NT2/D1 (cell line): ENCODE measurements at regions not wholly inside any gene's neighbourhood (a gene's known extent, or its start where the extent isn't known, plus 50 kb on each side); places are given as distances from the start of the nearest gene placed in this dataset.

Source experiments
- DNase-seq: peaks from one replicate; pipeline ENCODE4 v3.0.0-alpha.2; 2011; ENCODE audit warnings: low read depth, low spot score
- H3K27me3 ChIP-seq: 2 replicates; pipeline ENCODE4 v1.6.0; 2011; ENCODE audit warnings: mild to moderate bottlenecking; ENCODE audit not compliant: insufficient read length, insufficient read depth
- H3K36me3 ChIP-seq: 2 replicates; pipeline ENCODE4 v1.6.1; 2011; ENCODE audit warnings: mild to moderate bottlenecking, low read length, mixed read lengths; ENCODE audit not compliant: insufficient read depth, insufficient read length
- H3K4me1 ChIP-seq: 2 replicates; pipeline ENCODE4 v1.5.1; 2011; ENCODE audit not compliant: insufficient read depth, insufficient read length
- H3K4me3 ChIP-seq: 2 replicates; pipeline ENCODE4 v1.5.1; 2011; ENCODE audit warnings: low read depth; ENCODE audit not compliant: insufficient read length
- H3K9ac ChIP-seq: 2 replicates; pipeline ENCODE4 v1.6.0; 2011; ENCODE audit warnings: low read depth; ENCODE audit not compliant: insufficient read length
- H3K9me3 ChIP-seq: 2 replicates; pipeline ENCODE4 v1.5.1; 2011; ENCODE audit warnings: mild to moderate bottlenecking, low read length; ENCODE audit not compliant: insufficient read depth
- SUZ12 ChIP-seq: IDR thresholded peaks from 2 replicates; pipeline ENCODE4 v1.6.1; 2011; ENCODE audit not compliant: insufficient read length, insufficient read depth; ENCODE audit errors: extremely low read depth
- YY1 ChIP-seq: IDR thresholded peaks from 2 replicates; pipeline ENCODE4 v1.6.1; 2011; ENCODE audit not compliant: insufficient read length, insufficient read depth
- ZNF274 ChIP-seq: IDR thresholded peaks from 2 replicates; pipeline ENCODE4 v1.6.1; 2011; ENCODE audit warnings: mild to moderate bottlenecking, low read depth, low read length

GRCh38 chr11:130617001-130617400, 168.6 kb downstream of the ADAMTS15 start:
- Histone ChIP-seq H3K36me3 (no peaks in the 10 kb centered on the region), H3K4me1 (no peaks in the 10 kb centered on the region), H3K9me3 (peaks cover 5% of the 10 kb centered on the region; the same call in 1 of the 2 replicates), H3K27me3 (no peaks in the 10 kb centered on the region), H3K4me3 (no peak overlapping the region), H3K9ac (no peak overlapping the region)
- DNase-seq = no peak
- TF ChIP-seq YY1 = no peak
- TF ChIP-seq SUZ12 = no peak
- no peak for TF ChIP-seq ZNF274

- no peaks in the 10 kb centered on the region for H3K36me3 ChIP-seq
- no peak for DNase-seq
- TF ChIP-seq YY1 (no peak), SUZ12 (no peak), ZNF274 (no peak)
- no peaks in the 10 kb centered on the region for H3K27me3 ChIP-seq
- no peak overlapping the region for H3K4me3 ChIP-seq
- no peak overlapping the region for H3K9ac ChIP-seq
- H3K9me3 ChIP-seq = peaks cover 5% of the 10 kb centered on the region; the same call in 1 of the 2 replicates
- no peaks in the 10 kb centered on the region for H3K4me1 ChIP-seq
These were observed 172.1 kb downstream of the ADAMTS15 start for GRCh38 chr11:130620548-130620947.

- Histone ChIP-seq H3K27me3 (no peaks in the 10 kb centered on the region), H3K4me3 (no peak overlapping the region), H3K4me1 (no peaks in the 10 kb centered on the region), H3K36me3 (no peaks in the 10 kb centered on the region), H3K9me3 (peaks cover 5% of the 10 kb centered on the region; the same call in 1 of the 2 replicates), H3K9ac (no peak overlapping the region)
- DNase-seq = no peak
- TF ChIP-seq YY1 (no peak), ZNF274 (no peak), SUZ12 (no peak)
These were observed 173.7 kb downstream of the ADAMTS15 start for GRCh38 chr11:130622141-130622542.

GRCh38 chr11:130623670-130624668, 175.5 kb downstream of the ADAMTS15 start:
- DNase-seq = no peak
- H3K4me1 ChIP-seq = no peaks in the 10 kb centered on the region
- TF ChIP-seq ZNF274 = no peak
- no peak for TF ChIP-seq YY1
- no peak for TF ChIP-seq SUZ12
- no peaks in the 10 kb centered on the region for H3K36me3 ChIP-seq
- H3K9ac ChIP-seq = no peak overlapping the region
- no peaks in the 10 kb centered on the region for H3K27me3 ChIP-seq
- no peaks in the 10 kb centered on the region for H3K9me3 ChIP-seq
- H3K4me3 ChIP-seq = no peak overlapping the region

GRCh38 chr11:130624971-130625544, 176.6 kb downstream of the ADAMTS15 start:
- H3K27me3 ChIP-seq = no peaks in the 10 kb centered on the region
- no peak overlapping the region for H3K4me3 ChIP-seq
- no peaks in the 10 kb centered on the region for H3K4me1 ChIP-seq
- TF ChIP-seq SUZ12 (no peak), YY1 (no peak), ZNF274 (no peak)
- H3K9ac ChIP-seq = no peak overlapping the region
- no peaks in the 10 kb centered on the region for H3K9me3 ChIP-seq
- H3K36me3 ChIP-seq = no peaks in the 10 kb centered on the region
- DNase-seq = no peak

GRCh38 chr11:130625578-130626306, 177.3 kb downstream of the ADAMTS15 start:
- H3K9ac ChIP-seq = no peak overlapping the region
- H3K4me1 ChIP-seq = no peaks in the 10 kb centered on the region
- no peak overlapping the region for H3K4me3 ChIP-seq
- H3K9me3 ChIP-seq = no peaks in the 10 kb centered on the region
- H3K27me3 ChIP-seq = no peaks in the 10 kb centered on the region
- no peaks in the 10 kb centered on the region for H3K36me3 ChIP-seq
- no peak for TF ChIP-seq YY1
- TF ChIP-seq ZNF274 = no peak
- no peak for TF ChIP-seq SUZ12
- DNase-seq = no peak

- H3K4me3 ChIP-seq = no peak overlapping the region
- no peaks in the 10 kb centered on the region for H3K4me1 ChIP-seq
- no peaks in the 10 kb centered on the region for H3K9me3 ChIP-seq
- H3K36me3 ChIP-seq = no peaks in the 10 kb centered on the region
- H3K27me3 ChIP-seq = no peaks in the 10 kb centered on the region
- DNase-seq = no peak
- TF ChIP-seq ZNF274 (no peak), SUZ12 (no peak), YY1 (no peak)
- no peak overlapping the region for H3K9ac ChIP-seq
These were observed 180.6 kb downstream of the ADAMTS15 start for GRCh38 chr11:130629039-130629438.
